GM12891 (cell line): ENCODE measurements at regions not wholly inside any gene's neighbourhood (a gene's known extent, or its start where the extent isn't known, plus 50 kb on each side); places are given as distances from the start of the nearest gene placed in this dataset.

Experiments
- PAX5 ChIP-seq: IDR thresholded peaks from 2 replicates; pipeline ENCODE4 v1.6.1; 2011; ENCODE audit warnings: low read length, moderate library complexity, mild to moderate bottlenecking; ENCODE audit not compliant: insufficient read depth, severe bottlenecking
- POLR2A ChIP-seq: IDR thresholded peaks from 2 replicates; pipeline ENCODE4 v1.6.1; 2011; ENCODE audit warnings: low read depth, low read length, control low read depth
- POLR2AphosphoS5 ChIP-seq: IDR thresholded peaks from 2 replicates; pipeline ENCODE4 v1.6.1; 2011; ENCODE audit warnings: low read depth, low read length, control low read depth
- SPI1 ChIP-seq: IDR thresholded peaks from 2 replicates; pipeline ENCODE4 v1.6.1; 2011; ENCODE audit warnings: low read depth, low read length, control low read depth
- TAF1 ChIP-seq: IDR thresholded peaks from 2 replicates; pipeline ENCODE4 v1.6.1; 2011; ENCODE audit warnings: low read depth, low read length, control low read depth

GRCh38 chr7:17212188-17212587, 86.3 kb upstream of the AHR start:
- no peak for TF ChIP-seq POLR2A
- no peak for TF ChIP-seq POLR2AphosphoS5
- no peak for TF ChIP-seq PAX5
- no peak for TF ChIP-seq SPI1
- TF ChIP-seq TAF1: no peak
